PC-9 (cell line): ENCODE measurements at regions not wholly inside any gene's neighbourhood (a gene's known extent, or its start where the extent isn't known, plus 50 kb on each side); places are given as distances from the start of the nearest gene placed in this dataset.

Experiments used
- CTCF ChIP-seq: fragments of 200-600 bp; sonication (generic); conservative IDR thresholded peaks from 2 replicates; pipeline ENCODE4 v1.6.1; 2017; ENCODE audit warnings: mixed run types, antibody characterized with exemption, mild to moderate bottlenecking, moderate library complexity
- EZH2 ChIP-seq: fragments of 200-600 bp; sonication (generic); IDR thresholded peaks from 2 replicates; pipeline ENCODE4 v1.8.0; 2017; ENCODE audit warnings: antibody characterized with exemption, low read depth

- TF ChIP-seq CTCF (no peak), EZH2 (no peak)
These were observed 1208.4 kb upstream of the TENM4 start for GRCh38 chr11:80649186-80649585.
